ENCODE measurements at regions not wholly inside any gene's neighbourhood (a gene's known extent, or its start where the extent isn't known, plus 50 kb on each side); places are given as distances from the start of the nearest gene placed in this dataset.
"Not testable (repeated sequence)": the region's sequence is repeated elsewhere in the genome, so short reads cannot be mapped to it uniquely, and the experiment has no call there.

- Mint-ChIP-seq H3K9me3 (peaks cover 5% of the 10 kb centered on the region), H3K27ac (no peak overlapping the region), H3K4me3 (no peak overlapping the region), H3K36me3 (ENCODE audit: low read depth) (no peaks in the 10 kb centered on the region), H3K4me1 (no peaks in the 10 kb centered on the region), H3K27me3 (no peaks in the 10 kb centered on the region)
- ATAC-seq, result no peak
- DNase-seq, result no peak
Measured at GRCh38 chr16:8096211-8096610, 494.1 kb downstream of the TMEM114 start.

- ATAC-seq (no peak), DNase-seq (no peak)
- Mint-ChIP-seq H3K27me3 (no peaks in the 10 kb centered on the region), H3K27ac (no peak overlapping the region), H3K4me3 (no peak overlapping the region), H3K9me3 (peaks cover 5% of the 10 kb centered on the region), H3K36me3 (ENCODE audit: low read depth) (no peaks in the 10 kb centered on the region), H3K4me1 (no peaks in the 10 kb centered on the region)
Measured at GRCh38 chr16:8094696-8095095, 495.6 kb downstream of the TMEM114 start.

- H3K36me3 Mint-ChIP-seq (ENCODE audit: low read depth), result no peaks in the 10 kb centered on the region
- no peaks in the 10 kb centered on the region for H3K27me3 Mint-ChIP-seq
- H3K4me3 Mint-ChIP-seq, result no peak overlapping the region
- ATAC-seq (no peak), DNase-seq (no peak)
- H3K27ac Mint-ChIP-seq, result no peak overlapping the region
- H3K9me3 Mint-ChIP-seq, result no peaks in the 10 kb centered on the region
- H3K4me1 Mint-ChIP-seq, result no peaks in the 10 kb centered on the region
Measured at GRCh38 chr16:8088820-8089338, 501.4 kb downstream of the TMEM114 start.

- Mint-ChIP-seq H3K27ac (no peak overlapping the region), H3K9me3 (no peaks in the 10 kb centered on the region), H3K27me3 (no peaks in the 10 kb centered on the region), H3K36me3 (ENCODE audit: low read depth) (no peaks in the 10 kb centered on the region), H3K4me3 (no peak overlapping the region), H3K4me1 (no peaks in the 10 kb centered on the region)
- DNase-seq (no peak), ATAC-seq (no peak)
Measured at GRCh38 chr16:8087597-8088289, 502.6 kb downstream of the TMEM114 start.

GRCh38 chr16:8087146-8087545, 503.2 kb downstream of the TMEM114 start:
- DNase-seq (no peak), ATAC-seq (no peak)
- Mint-ChIP-seq H3K27me3 (no peaks in the 10 kb centered on the region), H3K27ac (no peak overlapping the region), H3K4me3 (no peak overlapping the region), H3K36me3 (ENCODE audit: low read depth) (no peaks in the 10 kb centered on the region), H3K4me1 (no peaks in the 10 kb centered on the region), H3K9me3 (no peaks in the 10 kb centered on the region)

GRCh38 chr16:8084882-8085281, 505.4 kb downstream of the TMEM114 start:
- Mint-ChIP-seq H3K9me3 (no peaks in the 10 kb centered on the region), H3K4me3 (no peak overlapping the region), H3K27me3 (no peaks in the 10 kb centered on the region), H3K36me3 (ENCODE audit: low read depth) (no peaks in the 10 kb centered on the region), H3K4me1 (no peaks in the 10 kb centered on the region), H3K27ac (no peak overlapping the region)
- ATAC-seq, result no peak
- DNase-seq, result no peak

GRCh38 chr16:8084302-8084701, 506.0 kb downstream of the TMEM114 start:
- Mint-ChIP-seq H3K9me3 (no peaks in the 10 kb centered on the region), H3K36me3 (ENCODE audit: low read depth) (no peaks in the 10 kb centered on the region), H3K27ac (no peak overlapping the region), H3K4me1 (no peaks in the 10 kb centered on the region), H3K4me3 (no peak overlapping the region), H3K27me3 (no peaks in the 10 kb centered on the region)
- ATAC-seq, result no peak
- DNase-seq, result no peak

GRCh38 chr16:8083560-8083959, 506.8 kb downstream of the TMEM114 start:
- Mint-ChIP-seq H3K4me3 (no peak overlapping the region), H3K9me3 (no peaks in the 10 kb centered on the region), H3K27ac (no peak overlapping the region), H3K36me3 (ENCODE audit: low read depth) (no peaks in the 10 kb centered on the region), H3K27me3 (no peaks in the 10 kb centered on the region), H3K4me1 (no peaks in the 10 kb centered on the region)
- DNase-seq, result no peak
- ATAC-seq, result no peak

- H3K4me3 Mint-ChIP-seq, result no peak overlapping the region
- no peaks in the 10 kb centered on the region for H3K27me3 Mint-ChIP-seq
- H3K36me3 Mint-ChIP-seq (ENCODE audit: low read depth), result no peaks in the 10 kb centered on the region
- no peaks in the 10 kb centered on the region for H3K4me1 Mint-ChIP-seq
- DNase-seq (no peak), ATAC-seq (no peak)
- H3K9me3 Mint-ChIP-seq, result peaks cover 5% of the 10 kb centered on the region
- no peak overlapping the region for H3K27ac Mint-ChIP-seq
Measured at GRCh38 chr16:8080817-8081216, 509.5 kb downstream of the TMEM114 start.

GRCh38 chr16:8075271-8075670, 515.0 kb downstream of the TMEM114 start:
- Mint-ChIP-seq H3K36me3 (ENCODE audit: low read depth) (no peaks in the 10 kb centered on the region), H3K27ac (no peak overlapping the region)
- DNase-seq, result no peak

GRCh38 chr16:8070506-8070905, 519.8 kb downstream of the TMEM114 start:
- H3K27me3 Mint-ChIP-seq, result no peaks in the 10 kb centered on the region
- no peak overlapping the region for H3K27ac Mint-ChIP-seq
- H3K4me1 Mint-ChIP-seq, result no peaks in the 10 kb centered on the region
- DNase-seq (no peak), ATAC-seq (no peak)
- H3K4me3 Mint-ChIP-seq, result no peak overlapping the region
- H3K36me3 Mint-ChIP-seq (ENCODE audit: low read depth), result no peaks in the 10 kb centered on the region
- H3K9me3 Mint-ChIP-seq, result peaks cover 27% of the 10 kb centered on the region

More at GRCh38 chr16:8075271-8075670, 515.0 kb downstream of the TMEM114 start:
- ATAC-seq, result no peak
- peaks cover 13% of the 10 kb centered on the region for H3K9me3 Mint-ChIP-seq
- no peak overlapping the region for H3K4me3 Mint-ChIP-seq
- no peaks in the 10 kb centered on the region for H3K4me1 Mint-ChIP-seq
- H3K27me3 Mint-ChIP-seq, result no peaks in the 10 kb centered on the region

GRCh38 chr16:8068225-8068624, 522.1 kb downstream of the TMEM114 start:
- ATAC-seq; H3K27ac Mint-ChIP-seq; H3K36me3 Mint-ChIP-seq (ENCODE audit: low read depth); H3K27me3 Mint-ChIP-seq; H3K4me3 Mint-ChIP-seq; DNase-seq; H3K4me1 Mint-ChIP-seq: not testable (repeated sequence)
- H3K9me3 Mint-ChIP-seq, result peaks cover 32% of the 10 kb centered on the region

GRCh38 chr16:8063159-8063558, 527.2 kb downstream of the TMEM114 start:
- no peaks in the 10 kb centered on the region for H3K27me3 Mint-ChIP-seq

GRCh38 chr16:8062677-8063076, 527.6 kb downstream of the TMEM114 start:
- Mint-ChIP-seq H3K4me3 (no peak overlapping the region), H3K36me3 (ENCODE audit: low read depth) (no peaks in the 10 kb centered on the region), H3K27me3 (no peaks in the 10 kb centered on the region), H3K9me3 (peaks cover 26% of the 10 kb centered on the region), H3K27ac (no peak overlapping the region), H3K4me1 (no peaks in the 10 kb centered on the region)
- no peak for ATAC-seq
- DNase-seq, result no peak

More at GRCh38 chr16:8063159-8063558, 527.2 kb downstream of the TMEM114 start:
- Mint-ChIP-seq H3K9me3 (peaks cover 28% of the 10 kb centered on the region), H3K27ac (no peak overlapping the region), H3K36me3 (ENCODE audit: low read depth) (no peaks in the 10 kb centered on the region), H3K4me3 (no peak overlapping the region), H3K4me1 (no peaks in the 10 kb centered on the region)
- DNase-seq (no peak), ATAC-seq (no peak)

GRCh38 chr16:8055761-8056160, 534.5 kb downstream of the TMEM114 start:
- peaks cover 21% of the 10 kb centered on the region for H3K9me3 Mint-ChIP-seq
- no peak for DNase-seq

GRCh38 chr16:8053437-8053836, 536.9 kb downstream of the TMEM114 start:
- Mint-ChIP-seq H3K27me3 (no peaks in the 10 kb centered on the region), H3K4me1 (no peaks in the 10 kb centered on the region), H3K9me3 (peaks cover 23% of the 10 kb centered on the region), H3K36me3 (ENCODE audit: low read depth) (no peaks in the 10 kb centered on the region), H3K27ac (no peak overlapping the region), H3K4me3 (no peak overlapping the region)
- DNase-seq (no peak), ATAC-seq (no peak)

More at GRCh38 chr16:8055761-8056160, 534.5 kb downstream of the TMEM114 start:
- H3K36me3 Mint-ChIP-seq (ENCODE audit: low read depth), result no peaks in the 10 kb centered on the region
- no peak overlapping the region for H3K4me3 Mint-ChIP-seq
- no peak for ATAC-seq
- H3K4me1 Mint-ChIP-seq, result no peaks in the 10 kb centered on the region
- H3K27me3 Mint-ChIP-seq, result no peaks in the 10 kb centered on the region
- H3K27ac Mint-ChIP-seq, result no peak overlapping the region

Measured in activated naive CD8-positive, alpha-beta T cell treated with anti-CD3 and anti-CD28 coated beads, Interleukin-2, amount 50 U/mL, for 24 hours (primary cell).